Transverse colon (tissue), 4 donors: ENCODE measurements at regions not wholly inside any gene's neighbourhood (a gene's known extent, or its start where the extent isn't known, plus 50 kb on each side); places are given as distances from the start of the nearest gene placed in this dataset.
"Not testable (repeated sequence)": the region's sequence is repeated elsewhere in the genome, so short reads cannot be mapped to it uniquely, and the experiment has no call there.

ENCODE experiments used
- DNase-seq: peaks from one replicate; pipeline ENCODE4 v3.0.0-alpha.2; 2019
- H3K27ac ChIP-seq, 4 donors: fragments of 200-600 bp; sonication (generic); 2 replicates each; pipeline ENCODE4 v1.5.1; 2016 to 2018; ENCODE audit warnings: inconsistent platforms in 4 of 4
- H3K27me3 ChIP-seq: fragments of 200-600 bp; sonication (generic); 2 replicates; pipeline ENCODE4 v1.5.1; 2017; ENCODE audit warnings: inconsistent platforms
- H3K36me3 ChIP-seq, 4 donors: fragments of 200-600 bp; sonication (generic); 2 replicates each; pipeline ENCODE4 v1.5.1; 2017 to 2019; ENCODE audit warnings: inconsistent platforms in 4 of 4
- H3K4me1 ChIP-seq, 4 donors: fragments of 200-600 bp; sonication (generic); 2 replicates each; pipeline ENCODE4 v1.5.1; 2017 to 2020; ENCODE audit warnings: inconsistent platforms in 4 of 4
- H3K4me3 ChIP-seq, 4 donors: fragments of 200-600 bp; sonication (generic); 1 replicate in 1 of 4; 2 replicates in 3 of 4; pipeline versions ENCODE4 v1.5.1 to v1.6.1; 2017 to 2019; ENCODE audit warnings: inconsistent platforms in 4 of 4
- H3K9me3 ChIP-seq, 2 donors: fragments of 200-600 bp; sonication (generic); 2 replicates each; pipeline ENCODE4 v1.5.1; 2017 to 2019; ENCODE audit warnings: inconsistent platforms in 2 of 2
- WGBS, 2 donors: methylation state at CpG; one replicate each; pipeline ENCODE4 v1.1.5; 2018; ENCODE audit warnings: low coverage in 1 of 2; 5-methylcytosine and 5-hydroxymethylcytosine counted together
- in situ Hi-C, 4 donors: fragments of 200-750 bp; cut with MboI; loops; one replicate each; pipeline versions ENCODE4 v1.15.0 to v1.15.1; 2017; ENCODE audit warnings: low sequenced_read_pairs in 3 of 4, low pct_ligation_motif_present in 1 of 4, low pct_unique_long_range_greater_than_20kb in 1 of 4
- intact Hi-C: fragments of 100-400 bp; cut with DNase I; formaldehyde crosslinking; loops from one replicate; pipeline ENCODE4 v1.15.1; 2023; ENCODE audit warnings: low total_unique reads
- small RNA-seq, 4 donors: library from RNA; depleted of rRNA; stranded (forward); fragments of <200 nt; gene quantifications; one replicate each; pipeline ENCODE3, GENCODE V24; 2016

GRCh38 chr1:149713952-149714351, 68.5 kb upstream of the FCGR1A start:
- H3K27me3 ChIP-seq, H3K27ac ChIP-seq, in situ Hi-C loops, intact Hi-C loops, DNase-seq, H3K4me3 ChIP-seq, H3K4me1 ChIP-seq, H3K9me3 ChIP-seq, H3K36me3 ChIP-seq: not testable (repeated sequence)
- WGBS, 2 donors, result no CpG with 5 or more reads among the region's 4 CpGs

- no CpG with 5 or more reads among the region's 3 CpGs for WGBS, 2 donors
Observed at GRCh38 chr1:149724618-149725302, 57.7 kb upstream of the FCGR1A start.

GRCh38 chr1:149726688-149727087, 55.8 kb upstream of the FCGR1A start:
- intact Hi-C loops, H3K27me3 ChIP-seq, in situ Hi-C loops, H3K27ac ChIP-seq, H3K9me3 ChIP-seq, H3K36me3 ChIP-seq, DNase-seq, H3K4me3 ChIP-seq, H3K4me1 ChIP-seq: not testable (repeated sequence)
- WGBS, 2 donors, result 100% methylated on average over 2 of the region's 4 CpGs; no CpG with 5 or more reads in 1 of the 2 donors

More at GRCh38 chr1:149724618-149725302, 57.7 kb upstream of the FCGR1A start:
- H3K27me3 ChIP-seq, in situ Hi-C loops, H3K9me3 ChIP-seq, H3K36me3 ChIP-seq, H3K4me3 ChIP-seq, DNase-seq, H3K4me1 ChIP-seq, H3K27ac ChIP-seq, intact Hi-C loops: not testable (repeated sequence)

GRCh38 chr1:149728598-149728997, 53.9 kb upstream of the FCGR1A start:
- H3K9me3 ChIP-seq, H3K36me3 ChIP-seq, H3K27ac ChIP-seq, in situ Hi-C loops, intact Hi-C loops, DNase-seq, H3K4me1 ChIP-seq, H3K4me3 ChIP-seq, H3K27me3 ChIP-seq: not testable (repeated sequence)
- WGBS, 2 donors, result no CpG with 5 or more reads among the region's 3 CpGs

Small RNAs in the stretch of these regions (small RNA-seq; reads per million reads assigned to genes)
- gene RF00003 (0 to 0.98 (median 0.29) reads per million in 4 donors), gene RNU1-68P (0 reads per million in 4 donors)
